ENCODE measurements at regions not wholly inside any gene's neighbourhood (a gene's known extent, or its start where the extent isn't known, plus 50 kb on each side); places are given as distances from the start of the nearest gene placed in this dataset.

DNA sequence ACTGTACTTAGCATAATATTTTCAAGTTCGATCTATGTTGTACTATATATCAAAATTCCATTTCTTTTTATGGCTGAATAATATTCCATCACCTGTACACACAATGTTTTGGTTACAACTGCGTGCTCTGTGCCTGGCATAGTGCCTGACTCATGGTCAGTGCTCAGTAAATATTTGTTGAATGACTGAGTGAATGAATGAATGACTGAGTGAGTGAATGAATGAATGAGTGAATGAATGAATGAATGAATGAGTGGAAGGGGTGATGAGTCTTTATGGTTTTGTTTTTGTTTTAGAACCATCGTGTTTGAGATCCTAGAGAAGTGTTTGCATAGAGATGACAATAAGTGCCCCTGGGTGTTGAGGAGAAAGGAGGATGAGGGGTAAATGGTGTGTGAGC is 155.3 kb downstream of the MRM1 start:
- DNase-seq (ENCODE audit: low read depth in 2 of 2): no peak

GRCh38 chr17:36760425-36760824 is 159.0 kb downstream of the MRM1 start:
- DNase-seq (ENCODE audit: low read depth in 2 of 2): no peak

DNA sequence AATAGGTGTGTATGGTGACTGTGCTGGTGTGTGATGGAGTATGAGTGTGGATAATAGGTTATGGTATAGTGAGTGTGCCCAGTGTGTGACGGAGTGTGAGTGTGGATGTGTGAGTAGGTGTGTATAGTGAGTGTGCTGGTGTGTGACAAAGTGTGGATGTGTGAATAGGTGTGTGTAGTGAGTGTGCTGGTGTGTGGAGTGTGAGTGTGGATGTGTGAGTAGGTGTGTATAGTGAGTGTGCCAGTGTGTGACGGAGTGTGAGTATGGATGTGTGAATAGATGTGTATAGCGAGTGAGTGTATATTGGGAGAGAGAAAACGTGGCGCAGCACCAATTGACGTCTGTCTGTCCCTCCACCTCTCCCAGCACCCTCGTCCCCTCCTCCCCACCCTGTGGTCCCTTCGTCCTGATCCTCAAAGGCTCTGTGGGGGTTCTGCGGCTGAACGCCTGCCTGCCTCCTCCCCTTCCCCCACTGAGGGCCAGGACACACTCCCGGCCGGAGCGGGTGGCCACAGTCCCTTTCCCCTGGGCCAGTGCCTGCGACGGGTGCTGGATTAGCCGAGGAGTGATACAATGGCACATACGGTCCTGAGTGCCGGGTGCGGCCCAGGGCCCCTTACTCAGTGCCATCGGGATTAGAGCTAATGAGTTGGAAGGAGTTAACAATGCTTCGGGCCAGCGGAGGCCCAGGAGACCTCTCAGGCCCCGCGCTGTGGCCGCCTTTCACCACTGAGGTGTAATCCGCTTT is 160.0 kb downstream of the MRM1 start:
- DNase-seq (ENCODE audit: low read depth in 2 of 2): no peak

DNA sequence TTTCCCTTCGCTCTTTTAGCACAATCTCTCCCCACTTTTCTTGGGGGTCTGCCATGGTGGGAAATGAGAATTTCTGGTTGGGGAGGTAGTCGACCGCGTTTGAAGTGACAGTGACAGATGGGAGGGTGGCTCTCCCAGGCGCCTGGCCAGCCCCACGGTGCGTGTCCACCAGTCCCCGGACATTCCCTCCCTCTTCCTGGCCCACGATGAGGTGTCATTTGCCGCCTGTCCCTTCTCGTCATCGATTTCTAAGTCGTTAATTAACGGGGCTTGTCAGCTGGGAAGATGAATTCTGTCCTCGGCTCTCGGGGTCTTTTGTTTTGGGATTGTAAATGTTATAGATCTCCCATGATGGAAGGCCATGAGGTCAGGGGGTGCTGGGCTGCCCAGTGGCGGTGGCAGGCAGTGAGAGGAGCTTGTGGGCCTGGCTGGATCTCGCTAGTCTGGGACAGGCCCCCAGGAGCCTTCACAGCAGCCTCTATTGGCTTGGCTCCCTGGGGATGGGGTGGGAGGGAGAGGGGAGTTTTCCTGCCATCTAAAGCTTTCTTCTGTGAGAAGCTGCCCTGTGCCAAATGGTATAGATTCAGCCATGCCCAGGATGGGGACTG is 164.2 kb downstream of the MRM1 start:
- no peak for DNase-seq (ENCODE audit: low read depth in 2 of 2)

GRCh38 chr17:36768394-36768793 is 167.0 kb downstream of the MRM1 start:
- no peak for DNase-seq (ENCODE audit: low read depth in 2 of 2)

GRCh38 chr17:36773039-36773438 is 164.2 kb upstream of the LHX1 start:
- no peak for DNase-seq (ENCODE audit: low read depth in 2 of 2)

- no peak for DNase-seq (ENCODE audit: low read depth in 2 of 2)
Measured at GRCh38 chr17:36777118-36777517, 160.2 kb upstream of the LHX1 start.

DNA sequence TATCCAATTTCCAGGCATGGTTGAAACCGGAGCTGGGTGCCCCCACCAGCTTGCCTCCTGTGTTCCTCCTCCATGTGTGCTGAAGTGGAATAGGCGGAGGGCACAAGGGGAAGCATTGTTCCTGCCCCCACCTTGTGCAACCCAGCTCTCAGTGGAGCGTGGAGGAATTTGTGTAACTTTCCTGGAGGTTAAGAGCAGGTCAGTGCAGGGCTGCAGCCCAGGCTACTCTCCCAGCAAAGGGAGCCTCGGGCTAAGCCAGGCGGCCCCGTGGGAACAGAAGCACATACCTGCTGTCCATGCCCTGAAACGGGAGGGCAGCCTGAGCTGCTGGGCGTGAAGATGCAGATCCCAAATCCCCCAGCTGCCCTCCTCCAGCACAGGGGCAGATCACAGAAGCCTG is 158.8 kb upstream of the LHX1 start:
- DNase-seq (ENCODE audit: low read depth in 2 of 2): no peak

- DNase-seq (ENCODE audit: low read depth in 2 of 2): no peak
Measured at GRCh38 chr17:36779550-36779949, 157.7 kb upstream of the LHX1 start.

GRCh38 chr17:36784633-36785032 is 152.6 kb upstream of the LHX1 start:
- DNase-seq (ENCODE audit: low read depth in 2 of 2): no peak

- DNase-seq (ENCODE audit: low read depth in 2 of 2): no peak
Measured at GRCh38 chr17:36786867-36787266, 150.4 kb upstream of the LHX1 start.

- DNase-seq (ENCODE audit: low read depth in 2 of 2): no peak
Measured at GRCh38 chr17:36791150-36791941, 145.9 kb upstream of the LHX1 start.

DNA sequence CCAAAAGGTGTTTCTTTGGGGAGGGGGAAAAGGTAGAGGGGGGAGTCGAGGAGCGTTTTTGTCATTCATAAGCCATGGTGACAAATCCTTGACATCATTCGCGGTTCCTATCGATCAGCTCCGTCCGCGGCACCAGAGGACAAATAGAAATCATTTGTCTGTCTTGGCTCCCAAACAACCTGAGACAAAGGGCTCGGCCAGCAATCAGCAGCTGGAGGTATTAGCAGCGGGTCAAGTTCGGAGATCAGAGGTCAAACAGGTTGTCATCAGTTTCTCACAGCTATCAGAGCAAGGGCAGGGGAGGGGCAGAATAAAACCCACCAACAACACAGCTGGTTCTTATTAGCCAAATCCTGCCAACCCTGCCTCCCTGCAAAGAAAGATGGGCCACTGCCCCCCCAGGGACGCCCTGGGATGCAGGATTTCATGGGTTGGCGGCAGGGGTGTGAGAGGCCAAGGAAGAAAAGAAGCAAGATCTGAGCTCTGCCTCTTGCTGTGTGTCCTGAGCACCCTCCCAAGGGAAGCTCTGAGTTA is 145.3 kb upstream of the LHX1 start:
- DNase-seq (ENCODE audit: low read depth in 2 of 2): no peak

- no peak for DNase-seq (ENCODE audit: low read depth in 2 of 2)
Measured at GRCh38 chr17:36792849-36793248, 144.4 kb upstream of the LHX1 start.

GRCh38 chr17:36793976-36794375 is 143.3 kb upstream of the LHX1 start:
- DNase-seq (ENCODE audit: low read depth in 2 of 2): no peak

DNA sequence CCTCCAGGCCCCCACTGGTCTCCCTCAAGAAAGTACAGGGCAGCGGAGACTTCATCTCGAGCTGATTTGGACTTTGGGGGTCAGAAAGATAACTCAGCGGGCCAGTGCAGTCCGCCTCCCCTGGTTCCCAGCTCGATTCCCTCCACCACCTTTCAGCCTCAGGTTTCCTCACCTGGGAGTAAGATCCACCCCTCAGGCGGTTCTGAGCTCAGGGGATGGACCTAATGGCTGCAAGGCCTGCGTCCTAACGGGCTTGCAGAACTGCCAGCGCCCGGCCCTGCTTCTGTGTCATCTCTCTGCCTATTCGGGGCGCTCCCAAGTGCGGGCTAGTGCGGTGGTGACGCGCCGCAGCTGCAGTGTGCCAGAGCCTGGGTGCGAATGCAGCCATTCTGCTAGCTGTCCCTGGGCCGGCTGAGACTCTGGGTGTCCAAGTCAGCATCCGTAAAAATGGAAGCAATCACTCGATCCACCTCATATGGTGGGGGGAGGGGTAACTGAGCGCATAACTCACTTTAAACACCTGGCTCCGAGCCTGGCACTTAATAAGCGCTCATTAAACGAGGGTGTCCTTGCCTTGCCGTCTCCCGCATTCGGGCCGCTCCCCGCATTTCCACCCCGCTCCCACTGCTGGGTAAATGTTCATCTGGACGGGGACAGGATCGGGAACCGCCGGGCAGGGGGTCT is 129.6 kb upstream of the LHX1 start:
- no peak for DNase-seq (ENCODE audit: low read depth in 2 of 2)

DNA sequence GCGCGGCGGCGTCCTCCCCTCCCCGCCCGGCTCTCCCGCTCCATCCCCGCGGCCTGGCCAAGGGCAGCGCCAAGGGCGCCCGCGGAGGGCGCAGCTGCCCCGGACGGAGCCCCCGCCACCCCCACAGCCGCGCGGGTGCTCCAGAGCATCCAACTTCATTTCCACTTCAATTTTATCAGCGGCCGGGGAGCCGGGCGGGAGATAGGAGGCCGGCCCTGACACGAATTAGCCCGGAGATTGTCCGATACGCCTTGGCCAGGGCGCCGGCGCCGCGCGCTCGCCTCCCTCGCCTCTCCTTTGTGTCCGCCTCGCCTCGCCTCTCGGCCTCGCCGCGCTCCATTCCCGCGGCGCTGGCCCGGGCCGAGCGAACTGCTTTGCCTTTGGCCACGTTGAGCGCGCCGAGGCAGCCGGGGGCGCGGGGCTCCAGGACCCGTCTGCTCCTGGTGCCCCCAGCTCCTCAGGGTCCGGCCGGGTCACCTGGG is 129.1 kb upstream of the LHX1 start:
- DNase-seq (ENCODE audit: low read depth in 2 of 2): no peak

DNA sequence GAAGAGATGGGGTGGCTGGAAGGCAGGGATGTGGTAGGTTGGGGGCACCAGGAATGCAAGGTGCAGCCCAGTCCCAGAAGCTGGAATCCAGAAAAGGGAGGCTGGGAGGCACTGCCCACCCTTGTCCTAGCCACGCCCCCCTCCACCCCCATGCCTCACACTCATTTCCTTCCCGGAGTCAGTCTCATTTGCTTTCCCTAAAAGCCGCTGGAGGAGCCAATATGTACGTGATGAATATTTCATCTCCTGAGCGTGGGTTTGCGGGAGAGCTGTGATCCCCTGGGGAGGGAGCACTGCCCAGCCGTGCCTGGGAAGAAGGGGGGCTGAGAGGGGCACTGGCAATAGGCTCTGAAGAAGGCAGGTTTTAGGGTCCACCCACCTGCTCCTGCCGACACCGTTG is 124.5 kb upstream of the LHX1 start:
- no peak for DNase-seq (ENCODE audit: low read depth in 2 of 2)

DNA sequence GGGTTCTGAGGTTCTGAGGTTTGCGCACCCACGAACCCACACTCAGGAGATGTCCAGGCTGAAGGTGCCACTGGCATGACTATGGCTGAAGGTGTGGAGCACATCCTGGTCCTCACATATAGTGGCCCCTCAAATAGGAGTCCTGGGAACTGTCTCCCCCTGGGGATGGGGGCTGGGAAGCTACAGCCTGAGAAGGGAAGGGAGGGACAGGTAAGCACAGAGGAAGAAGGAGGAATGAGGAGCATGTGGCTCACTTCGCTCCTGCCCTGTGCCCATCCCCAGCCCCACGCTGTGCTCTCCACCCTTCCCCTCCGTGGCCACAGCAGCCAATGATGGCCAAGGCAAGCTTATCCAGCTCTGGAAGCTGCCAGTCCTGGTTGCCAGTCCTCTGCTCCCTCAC is 123.9 kb upstream of the LHX1 start:
- no peak for DNase-seq (ENCODE audit: low read depth in 2 of 2)

- no peak for DNase-seq (ENCODE audit: low read depth in 2 of 2)
Measured at GRCh38 chr17:36813957-36814563, 123.2 kb upstream of the LHX1 start.

- DNase-seq (ENCODE audit: low read depth in 2 of 2): no peak
Measured at GRCh38 chr17:36814958-36815357, 122.3 kb upstream of the LHX1 start.
